ENCODE measurements at regions not wholly inside any gene's neighbourhood (a gene's known extent, or its start where the extent isn't known, plus 50 kb on each side); places are given as distances from the start of the nearest gene placed in this dataset.

- Mint-ChIP-seq H3K27ac (no peak overlapping the region), H3K4me3 (no peak overlapping the region), H3K4me1 (no peaks in the 10 kb centered on the region), H3K27me3 (no peaks in the 10 kb centered on the region), H3K9me3 (ENCODE audit: insufficient read depth) (no peaks in the 10 kb centered on the region)
- intact Hi-C loops (cut with micrococcal nuclease): no loop called here
- Histone ChIP-seq H2AFZ (ENCODE audit: insufficient read depth, low read depth, low read length, poor library complexity, severe bottlenecking) (no peak overlapping the region), H3K9ac (ENCODE audit: low read length) (no peak overlapping the region), H3K79me2 (ENCODE audit: control insufficient read depth, insufficient read depth, low read length) (no peaks in the 10 kb centered on the region), H3K4me1 (ENCODE audit: control insufficient read depth in 2 of 2, insufficient read depth in 2 of 2, low read length in 2 of 2) (no peaks in the 10 kb centered on the region), H3K36me3 (replicated peaks in 1 of 2; ENCODE audit: control extremely low read depth in 1 of 2, control insufficient read depth in 1 of 2, extremely low read depth in 1 of 2, insufficient read depth in 2 of 2, low read length in 1 of 2) (no peaks in the 10 kb centered on the region), H3K4me3 (ENCODE audit: control extremely low read depth in 1 of 5, extremely low read depth in 1 of 5, insufficient read depth in 1 of 5, low read depth in 2 of 5, low read length in 4 of 5) (no peak overlapping the region), H3K27me3 (replicated peaks in 1 of 4; ENCODE audit: control extremely low read depth in 1 of 4, control insufficient read depth in 3 of 4, insufficient read depth in 4 of 4, low read length in 3 of 4) (no peaks in the 10 kb centered on the region), H3K9me3 (ENCODE audit: control extremely low read depth in 1 of 3, control insufficient read depth in 2 of 3, insufficient read depth in 1 of 3, low read length in 2 of 3) (peaks cover 0 to 12% (median 1%) of the 10 kb centered on the region in 3 donors), H4K20me1 (ENCODE audit: control insufficient read depth, insufficient read depth, low read length, poor library complexity, severe bottlenecking) (no peaks in the 10 kb centered on the region), H3K27ac (ENCODE audit: low read length in 2 of 2) (no peak overlapping the region), H3K4me2 (replicated peaks; ENCODE audit: low read depth, low read length, poor library complexity, severe bottlenecking) (no peak overlapping the region)
- DNase-seq (no peak), ATAC-seq (ENCODE audit: low read depth) (no peak)
- 100% methylated on average over 1 of the region's 4 CpGs for WGBS (ENCODE audit: insufficient coverage)
- no peak for TF ChIP-seq EZH2 (IDR thresholded peaks at IDR 0.05; ENCODE audit: borderline replicate concordance, insufficient read depth, low read depth, low read length, poor library complexity, severe bottlenecking)
- no peak for TF ChIP-seq CTCF (IDR thresholded peaks at IDR 0.05)
- ChIA-PET POLR2A (no interaction called here), CTCF (no interaction called here)
Measured at GRCh38 chr17:54521137-54521536, 379.5 kb upstream of the TOM1L1 start.

- DNase-seq (no peak), ATAC-seq (ENCODE audit: low read depth) (no peak)
- no peaks in the 10 kb centered on the region for H3K4me1 ChIP-seq (ENCODE audit: control insufficient read depth in 2 of 2, insufficient read depth in 2 of 2, low read length in 2 of 2)
- Mint-ChIP-seq H3K4me1 (no peaks in the 10 kb centered on the region), H3K27ac (no peak overlapping the region), H3K27me3 (no peaks in the 10 kb centered on the region), H3K4me3 (no peak overlapping the region), H3K9me3 (ENCODE audit: insufficient read depth) (no peaks in the 10 kb centered on the region)
- intact Hi-C loops (cut with micrococcal nuclease): no loop called here
- no peak overlapping the region for H3K27ac ChIP-seq (ENCODE audit: low read length in 2 of 2)
- CTCF ChIA-PET: no interaction called here
- H3K4me3 ChIP-seq (ENCODE audit: control extremely low read depth in 1 of 5, extremely low read depth in 1 of 5, insufficient read depth in 1 of 5, low read depth in 2 of 5, low read length in 4 of 5): no peak overlapping the region
- no peak overlapping the region for H2AFZ ChIP-seq (ENCODE audit: insufficient read depth, low read depth, low read length, poor library complexity, severe bottlenecking)
- H3K4me2 ChIP-seq (replicated peaks; ENCODE audit: low read depth, low read length, poor library complexity, severe bottlenecking): no peak overlapping the region
- no peaks in the 10 kb centered on the region for H4K20me1 ChIP-seq (ENCODE audit: control insufficient read depth, insufficient read depth, low read length, poor library complexity, severe bottlenecking)
- TF ChIP-seq EZH2 (IDR thresholded peaks at IDR 0.05; ENCODE audit: borderline replicate concordance, insufficient read depth, low read depth, low read length, poor library complexity, severe bottlenecking) (no peak), CTCF (IDR thresholded peaks at IDR 0.05) (no peak)
- POLR2A ChIA-PET: no interaction called here
- H3K27me3 ChIP-seq (replicated peaks in 1 of 4; ENCODE audit: control extremely low read depth in 1 of 4, control insufficient read depth in 3 of 4, insufficient read depth in 4 of 4, low read length in 3 of 4): no peaks in the 10 kb centered on the region
- H3K36me3 ChIP-seq (replicated peaks in 1 of 2; ENCODE audit: control extremely low read depth in 1 of 2, control insufficient read depth in 1 of 2, extremely low read depth in 1 of 2, insufficient read depth in 2 of 2, low read length in 1 of 2): no peaks in the 10 kb centered on the region
- WGBS (ENCODE audit: insufficient coverage): no CpG with 5 or more reads among the region's 2 CpGs
- H3K9ac ChIP-seq (ENCODE audit: low read length): no peak overlapping the region
- H3K9me3 ChIP-seq (ENCODE audit: control extremely low read depth in 1 of 3, control insufficient read depth in 2 of 3, insufficient read depth in 1 of 3, low read length in 2 of 3): no peaks in the 10 kb centered on the region
- H3K79me2 ChIP-seq (ENCODE audit: control insufficient read depth, insufficient read depth, low read length): no peaks in the 10 kb centered on the region
Measured at GRCh38 chr17:54524501-54524900, 376.2 kb upstream of the TOM1L1 start.
